SK-N-SH treated with all-trans-retinoic acid at 6 μM for 48 hours (cell line): ENCODE measurements at regions not wholly inside any gene's neighbourhood (a gene's known extent, or its start where the extent isn't known, plus 50 kb on each side); places are given as distances from the start of the nearest gene placed in this dataset.

Source experiments
- CSRNP3 ChIP-seq: fragments of 250-450 bp; sonication (Bioruptor Pico); IDR thresholded peaks from 2 replicates; pipeline ENCODE4 v1.5.1; 2021; ENCODE audit warnings: mild to moderate bottlenecking, moderate library complexity
- PATZ1 ChIP-seq: fragments of 250-450 bp; sonication (Bioruptor Pico); IDR thresholded peaks from 2 replicates; pipeline ENCODE4 v1.8.0; 2020; ENCODE audit warnings: mild to moderate bottlenecking, moderate library complexity, borderline replicate concordance
- SNAI2 ChIP-seq: fragments of 250-450 bp; sonication (Bioruptor Pico); IDR thresholded peaks from 2 replicates; pipeline ENCODE4 v1.5.0; 2020; ENCODE audit warnings: mild to moderate bottlenecking, moderate library complexity
- ZNF8 ChIP-seq: fragments of 450-650 bp; formaldehyde crosslinking; IDR thresholded peaks from 2 replicates; pipeline ENCODE4 v1.5.0; 2020; ENCODE audit warnings: mild to moderate bottlenecking, moderate library complexity

GRCh38 chr5:2015961-2016360, 133.2 kb upstream of the IRX4 start:
- TF ChIP-seq SNAI2 (CRISPR knock-in tag) (no peak), PATZ1 (no peak), ZNF8 (CRISPR knock-in tag) (no peak), CSRNP3 (CRISPR knock-in tag) (no peak)
